ENCODE measurements at regions not wholly inside any gene's neighbourhood (a gene's known extent, or its start where the extent isn't known, plus 50 kb on each side); places are given as distances from the start of the nearest gene placed in this dataset.

DNA sequence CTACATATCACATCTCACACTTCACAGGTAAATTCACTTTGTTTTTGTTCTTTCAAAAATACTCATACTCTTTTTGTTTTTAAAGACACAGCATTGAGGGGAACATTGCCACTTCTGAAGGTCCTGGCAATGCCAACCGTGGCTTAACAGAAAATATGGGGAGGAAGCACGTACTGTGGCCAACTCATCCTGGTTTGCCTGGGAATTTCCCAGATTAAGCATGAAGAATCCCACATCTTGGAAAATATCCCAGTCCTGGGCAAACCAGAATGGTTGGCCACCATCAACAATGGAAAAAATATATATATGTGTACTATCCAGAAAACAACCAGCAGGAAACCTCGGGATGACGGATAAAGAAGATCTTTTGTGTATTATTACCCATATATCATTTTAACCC, 1032.2 kb upstream of the SLC10A2 start:
- POLR2A ChIA-PET (ENCODE audit: unreplicated experiment), result no interaction called here
- no peak overlapping the region for H2BK15ac ChIP-seq (ENCODE audit: low read depth, low read length)
- no peaks in the 10 kb centered on the region for H4K20me1 ChIP-seq (ENCODE audit: insufficient read depth, low read length)
- no peak overlapping the region for H3K23ac ChIP-seq (ENCODE audit: low read depth, low read length)
- no TSS peak for BruUV-seq (replicated peaks)
- in situ Hi-C loops (cut with MboI; ENCODE audit: low sequenced_read_pairs), result no loop called here
- no peaks in the 10 kb centered on the region for H3K79me1 ChIP-seq (ENCODE audit: low read depth in 1 of 2, low read length in 2 of 2)
- no peaks in the 10 kb centered on the region for H3K36me3 ChIP-seq (ENCODE audit: control insufficient read depth, insufficient read depth, low read length)
- H2BK120ac ChIP-seq (ENCODE audit: low read depth, low read length), result no peak overlapping the region
- H3K4me1 ChIP-seq (ENCODE audit: control insufficient read depth, insufficient read depth, low read length), result no peaks in the 10 kb centered on the region
- no peak overlapping the region for H2AFZ ChIP-seq (replicated peaks; ENCODE audit: low read length, poor library complexity)
- H2AK9ac ChIP-seq (replicated peaks; ENCODE audit: low read depth, low read length, poor library complexity), result no peak overlapping the region
- ATAC-seq (ENCODE audit: low read depth) (no peak), DNase-seq (no peak)
- no peak overlapping the region for H2BK5ac ChIP-seq (ENCODE audit: low read depth, low read length, poor library complexity, severe bottlenecking)
- no peaks in the 10 kb centered on the region for H3K9me1 ChIP-seq (ENCODE audit: insufficient read depth, low read length)
- no peak overlapping the region for H3K27ac ChIP-seq (ENCODE audit: insufficient read depth, low read length)
- no peaks in the 10 kb centered on the region for H3K27me3 ChIP-seq (ENCODE audit: control insufficient read depth, insufficient read depth, low read length)
- no peak overlapping the region for H3K4ac ChIP-seq (ENCODE audit: low read depth, low read length)
- H2BK20ac ChIP-seq (ENCODE audit: low read depth, low read length), result no peak overlapping the region
- no peak overlapping the region for H4K8ac ChIP-seq (ENCODE audit: low read depth in 2 of 2, low read length in 2 of 2)
- H2AK5ac ChIP-seq (ENCODE audit: low read depth, low read length), result no peak overlapping the region
- no CpG with 5 or more reads among the region's 4 CpGs for WGBS, 2 experiments (ENCODE audit: extremely low coverage in 2 of 2, insufficient read length in 1 of 2)
- no peak overlapping the region for H3K56ac ChIP-seq (ENCODE audit: extremely low read depth, insufficient read depth, low read length)
- peaks cover 2% of the 10 kb centered on the region; the same call in 1 of the 2 replicates for H3K9me3 ChIP-seq (ENCODE audit: control insufficient read depth, insufficient read depth, low read length)
- no peak for TF ChIP-seq MXI1 (IDR thresholded peaks at IDR 0.05; ENCODE audit: borderline replicate concordance, low read depth, low read length)
- TF ChIP-seq MAZ (IDR thresholded peaks at IDR 0.05; ENCODE audit: borderline replicate concordance, low read depth, low read length), result no peak
- TF ChIP-seq FOS (IDR thresholded peaks at IDR 0.05; ENCODE audit: low read depth, low read length), result no peak
- no peak for TF ChIP-seq CEBPB (IDR thresholded peaks at IDR 0.05; ENCODE audit: low read depth, low read length)
- H3K4me2 ChIP-seq (ENCODE audit: low read depth, low read length), result no peak overlapping the region
- no peak overlapping the region for H3K4me3 ChIP-seq (ENCODE audit: insufficient read depth, low read depth, low read length)
- no peak overlapping the region for H4K5ac ChIP-seq (ENCODE audit: low read depth, low read length)
- intact Hi-C loops (cut with micrococcal nuclease), result no loop called here
- dilution Hi-C loops (cut with HindIII; ENCODE audit: low sequenced_read_pairs, unreplicated experiment), result no loop called here
- H3K18ac ChIP-seq (ENCODE audit: low read depth, low read length), result no peak overlapping the region
- no peak overlapping the region for H4K91ac ChIP-seq (ENCODE audit: insufficient read depth, low read depth, low read length)
- CTCF ChIA-PET, result no interaction called here
- H3K14ac ChIP-seq (replicated peaks; ENCODE audit: low read depth, low read length), result no peak overlapping the region
- no peak overlapping the region for H3K9ac ChIP-seq (ENCODE audit: low read depth, low read length)

All from IMR-90 (cell line).